ENCODE measurements at regions not wholly inside any gene's neighbourhood (a gene's known extent, or its start where the extent isn't known, plus 50 kb on each side); places are given as distances from the start of the nearest gene placed in this dataset.

DNA sequence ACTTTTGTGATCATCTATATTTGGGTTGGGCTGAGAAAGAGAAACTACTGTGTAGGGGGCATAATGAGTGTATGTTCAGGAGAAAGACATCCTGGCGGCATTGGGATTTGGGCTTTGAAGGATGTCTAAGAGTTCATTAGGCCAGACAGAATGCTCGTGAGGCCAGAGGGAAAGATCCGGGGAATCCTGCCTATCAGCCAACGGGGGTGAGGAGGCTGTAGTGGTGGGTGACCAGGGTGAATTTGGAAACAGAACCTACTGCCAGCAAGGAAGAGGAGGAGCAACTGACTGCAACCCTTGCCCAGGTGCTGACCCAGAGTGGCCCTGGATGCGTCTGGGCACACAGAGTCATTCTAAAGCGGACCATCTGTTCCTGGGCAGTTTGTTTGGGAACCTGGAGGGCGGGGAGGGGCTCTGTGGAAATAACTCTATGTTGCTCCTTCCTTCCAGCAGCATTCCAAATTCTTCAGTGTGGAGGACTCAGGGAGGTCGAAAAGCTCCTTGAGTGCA lies 56.9 kb upstream of the ECE1 start:
- Mint-ChIP-seq H3K9me3 (ENCODE audit: unreplicated experiment) (peaks cover 2% of the 10 kb centered on the region), H3K4me3 (ENCODE audit: unreplicated experiment) (no peak overlapping the region), H3K27ac (ENCODE audit: unreplicated experiment) (no peak overlapping the region), H3K36me3 (ENCODE audit: unreplicated experiment) (no peaks in the 10 kb centered on the region), H3K27me3 (ENCODE audit: unreplicated experiment) (no peaks in the 10 kb centered on the region), H3K4me1 (ENCODE audit: low read depth, unreplicated experiment) (peaks cover 17% of the 10 kb centered on the region)
- TF ChIP-seq CTCF (IDR thresholded peaks at IDR 0.05; ENCODE audit: partially characterized antibody, unreplicated experiment): no peak
- DNase-seq: no peak

- Mint-ChIP-seq H3K9me3 (ENCODE audit: unreplicated experiment) (peaks cover 2% of the 10 kb centered on the region), H3K4me1 (ENCODE audit: low read depth, unreplicated experiment) (peaks cover 17% of the 10 kb centered on the region), H3K36me3 (ENCODE audit: unreplicated experiment) (no peaks in the 10 kb centered on the region), H3K4me3 (ENCODE audit: unreplicated experiment) (no peak overlapping the region), H3K27me3 (ENCODE audit: unreplicated experiment) (no peaks in the 10 kb centered on the region), H3K27ac (ENCODE audit: unreplicated experiment) (no peak overlapping the region)
- no peak for DNase-seq
- no peak for TF ChIP-seq CTCF (IDR thresholded peaks at IDR 0.05; ENCODE audit: partially characterized antibody, unreplicated experiment)
Observed at GRCh38 chr1:21346365-21347071, 56.3 kb upstream of the ECE1 start.

GRCh38 chr1:21344750-21345443 lies 54.6 kb upstream of the ECE1 start:
- no peak for TF ChIP-seq CTCF (IDR thresholded peaks at IDR 0.05; ENCODE audit: partially characterized antibody, unreplicated experiment)
- Mint-ChIP-seq H3K36me3 (ENCODE audit: unreplicated experiment) (no peaks in the 10 kb centered on the region), H3K9me3 (ENCODE audit: unreplicated experiment) (peaks cover 2% of the 10 kb centered on the region), H3K4me3 (ENCODE audit: unreplicated experiment) (peak overlapping the region; percentile 82), H3K27me3 (ENCODE audit: unreplicated experiment) (no peaks in the 10 kb centered on the region), H3K4me1 (ENCODE audit: low read depth, unreplicated experiment) (peaks cover 20% of the 10 kb centered on the region), H3K27ac (ENCODE audit: unreplicated experiment) (peak overlapping the region; percentile 28)
- no peak for DNase-seq

DNA sequence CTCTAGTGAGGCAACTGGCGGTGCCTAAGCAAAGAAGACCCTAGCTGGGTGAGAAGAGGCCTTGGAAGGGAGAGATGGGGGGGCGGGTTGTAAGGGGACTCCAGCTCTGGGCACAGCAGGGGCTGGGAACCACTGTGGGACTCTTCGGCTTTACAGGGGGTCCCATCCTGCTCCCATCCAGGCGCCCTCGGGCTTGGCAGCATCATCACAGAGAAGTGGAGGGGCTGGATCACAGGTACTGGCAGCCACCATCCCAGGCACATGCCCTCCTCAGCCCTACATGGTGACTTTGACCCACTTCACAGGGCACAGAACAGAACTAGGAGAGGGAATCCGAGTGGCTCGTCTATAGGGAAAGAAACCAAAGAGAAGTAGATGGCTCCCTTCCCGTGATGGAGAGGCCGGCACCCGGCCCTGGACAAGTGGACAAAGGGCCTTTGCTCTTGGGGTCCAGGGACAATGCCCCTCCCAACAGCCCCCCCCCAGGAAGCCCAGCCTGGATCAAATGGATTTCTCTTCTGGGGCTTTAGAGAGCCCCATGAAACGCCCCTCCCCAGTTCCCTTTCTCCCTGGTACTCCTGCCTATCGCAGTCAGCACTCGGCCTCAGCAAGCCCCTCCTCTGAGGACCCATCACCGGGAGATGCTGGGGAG lies 54.0 kb upstream of the ECE1 start:
- peak overlapping the region; percentile 41 for H3K27ac Mint-ChIP-seq (ENCODE audit: unreplicated experiment)
- DNase-seq: no peak
- H3K4me3 Mint-ChIP-seq (ENCODE audit: unreplicated experiment): peak overlapping the region; percentile 82
- H3K27me3 Mint-ChIP-seq (ENCODE audit: unreplicated experiment): no peaks in the 10 kb centered on the region
- H3K4me1 Mint-ChIP-seq (ENCODE audit: low read depth, unreplicated experiment): peaks cover 20% of the 10 kb centered on the region
- peaks cover 2% of the 10 kb centered on the region for H3K9me3 Mint-ChIP-seq (ENCODE audit: unreplicated experiment)
- no peaks in the 10 kb centered on the region for H3K36me3 Mint-ChIP-seq (ENCODE audit: unreplicated experiment)
- TF ChIP-seq CTCF (IDR thresholded peaks at IDR 0.05; ENCODE audit: partially characterized antibody, unreplicated experiment): no peak
